Brain microvascular endothelial cell (primary cell): ENCODE measurements at regions not wholly inside any gene's neighbourhood (a gene's known extent, or its start where the extent isn't known, plus 50 kb on each side); places are given as distances from the start of the nearest gene placed in this dataset.

Experiments
- DNase-seq: peaks from one replicate; pipeline ENCODE4 v3.0.0-alpha.2; 2020
- H3K27ac ChIP-seq: fragments of 250-450 bp; sonication (Bioruptor Pico); 2 replicates; pipeline ENCODE4 v1.5.1; 2020; ENCODE audit warnings: mild to moderate bottlenecking, moderate library complexity
- H3K27me3 ChIP-seq: fragments of 250-450 bp; sonication (Bioruptor Pico); replicated peaks from 2 replicates; pipeline ENCODE4 v1.5.1; 2020; ENCODE audit warnings: mild to moderate bottlenecking
- H3K36me3 ChIP-seq: fragments of 250-450 bp; sonication (Bioruptor Pico); replicated peaks from 2 replicates; pipeline ENCODE4 v1.5.1; 2020; ENCODE audit warnings: mild to moderate bottlenecking
- H3K4me3 ChIP-seq: 2 replicates; pipeline ENCODE4 v1.5.1; 2011; ENCODE audit warnings: low read depth, mild to moderate bottlenecking, control low read depth, low read length, moderate library complexity
- in situ Hi-C: cut with HindIII; loops from 2 replicates; pipeline ENCODE4 v1.10.0; 2017; ENCODE audit warnings: low sequenced_read_pairs, low pct_ligation_motif_present
- TF ChIP-seq, protein P1 (sequence below): IDR thresholded peaks from 2 replicates; pipeline ENCODE4 v1.5.1; 2011; ENCODE audit warnings: low read depth, mild to moderate bottlenecking, moderate library complexity, low read length, control low read depth, inconsistent platforms; ENCODE audit errors: missing control alignments

DNA sequence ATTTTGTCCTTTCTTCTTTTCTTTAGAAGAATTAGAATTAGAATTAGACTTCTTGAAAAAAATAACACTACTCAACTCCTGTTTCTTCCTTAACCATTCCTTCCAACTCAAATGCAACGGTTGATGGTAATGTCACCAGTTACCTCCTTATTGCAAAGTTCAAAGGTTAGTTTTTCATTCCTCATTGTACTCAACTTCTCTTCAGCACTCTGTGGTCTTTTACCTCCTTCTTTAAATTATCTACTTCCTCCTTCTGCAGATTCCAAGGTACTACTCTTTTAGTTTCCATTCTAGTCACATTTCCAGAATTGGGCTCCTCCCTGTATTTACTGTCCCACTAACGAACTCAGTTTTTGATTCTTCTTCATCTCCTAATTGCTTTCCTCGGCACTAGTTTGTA lies 700.7 kb downstream of the SATB2 start:
- in situ Hi-C loops: no loop called here
- Histone ChIP-seq H3K27me3 (no peaks in the 10 kb centered on the region), H3K36me3 (no peaks in the 10 kb centered on the region), H3K4me3 (no peak overlapping the region), H3K27ac (no peak overlapping the region)
- DNase-seq: no peak
- TF ChIP-seq, protein P1, sequence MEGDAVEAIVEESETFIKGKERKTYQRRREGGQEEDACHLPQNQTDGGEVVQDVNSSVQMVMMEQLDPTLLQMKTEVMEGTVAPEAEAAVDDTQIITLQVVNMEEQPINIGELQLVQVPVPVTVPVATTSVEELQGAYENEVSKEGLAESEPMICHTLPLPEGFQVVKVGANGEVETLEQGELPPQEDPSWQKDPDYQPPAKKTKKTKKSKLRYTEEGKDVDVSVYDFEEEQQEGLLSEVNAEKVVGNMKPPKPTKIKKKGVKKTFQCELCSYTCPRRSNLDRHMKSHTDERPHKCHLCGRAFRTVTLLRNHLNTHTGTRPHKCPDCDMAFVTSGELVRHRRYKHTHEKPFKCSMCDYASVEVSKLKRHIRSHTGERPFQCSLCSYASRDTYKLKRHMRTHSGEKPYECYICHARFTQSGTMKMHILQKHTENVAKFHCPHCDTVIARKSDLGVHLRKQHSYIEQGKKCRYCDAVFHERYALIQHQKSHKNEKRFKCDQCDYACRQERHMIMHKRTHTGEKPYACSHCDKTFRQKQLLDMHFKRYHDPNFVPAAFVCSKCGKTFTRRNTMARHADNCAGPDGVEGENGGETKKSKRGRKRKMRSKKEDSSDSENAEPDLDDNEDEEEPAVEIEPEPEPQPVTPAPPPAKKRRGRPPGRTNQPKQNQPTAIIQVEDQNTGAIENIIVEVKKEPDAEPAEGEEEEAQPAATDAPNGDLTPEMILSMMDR: no peak

DNA sequence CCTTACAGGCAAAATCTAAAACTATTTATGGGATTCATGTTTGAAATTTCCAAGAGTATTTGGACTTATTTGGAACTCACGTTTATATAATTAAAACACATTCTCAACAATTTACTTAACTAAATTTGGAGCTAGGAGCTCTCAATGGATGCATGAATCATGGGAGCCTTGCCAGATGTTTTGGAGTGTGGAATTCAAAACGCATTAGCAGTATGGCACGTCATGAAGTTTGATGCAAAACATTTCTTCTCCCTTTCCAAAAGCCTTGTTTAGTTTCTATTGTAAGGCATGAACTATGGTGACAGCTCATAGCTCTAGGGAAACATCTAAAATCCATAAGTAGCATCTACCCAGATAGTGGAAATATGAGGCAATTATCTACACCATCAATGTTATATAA lies 701.6 kb downstream of the SATB2 start:
- H3K4me3 ChIP-seq: no peak overlapping the region
- no peak for DNase-seq
- TF ChIP-seq, protein P1: no peak
- H3K27ac ChIP-seq: no peak overlapping the region
- H3K27me3 ChIP-seq: no peaks in the 10 kb centered on the region
- in situ Hi-C loops: no loop called here
- no peaks in the 10 kb centered on the region for H3K36me3 ChIP-seq

GRCh38 chr2:198753101-198753500 lies 704.6 kb downstream of the SATB2 start:
- in situ Hi-C loops: no loop called here
- H3K27ac ChIP-seq: no peak overlapping the region
- H3K27me3 ChIP-seq: no peaks in the 10 kb centered on the region
- H3K36me3 ChIP-seq: no peaks in the 10 kb centered on the region
- TF ChIP-seq, protein P1: no peak
- no peak overlapping the region for H3K4me3 ChIP-seq
- no peak for DNase-seq

DNA sequence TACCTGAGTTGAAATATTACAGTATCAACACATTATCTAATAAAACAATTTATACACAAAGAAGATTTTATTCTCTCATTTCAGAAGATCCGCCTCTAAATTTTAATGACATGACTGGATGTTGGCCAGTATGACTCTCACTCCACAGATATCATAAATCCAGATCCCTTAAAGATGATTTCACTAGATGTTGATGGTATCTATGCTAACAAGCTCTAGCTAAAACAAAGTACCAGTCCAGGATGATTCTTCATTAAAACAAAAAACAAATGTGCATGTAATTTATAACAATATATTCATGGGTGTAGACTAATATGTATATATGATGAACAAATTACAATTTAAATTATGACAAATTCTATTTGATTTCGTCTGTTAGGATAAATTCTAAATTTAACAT lies 708.4 kb downstream of the SATB2 start:
- in situ Hi-C loops: no loop called here
- no peak overlapping the region for H3K4me3 ChIP-seq
- TF ChIP-seq, protein P1: no peak

GRCh38 chr2:198731842-198732399 lies 725.8 kb downstream of the SATB2 start:
- in situ Hi-C loops: no loop called here
- Histone ChIP-seq H3K36me3 (no peaks in the 10 kb centered on the region), H3K4me3 (no peak overlapping the region), H3K27me3 (no peaks in the 10 kb centered on the region), H3K27ac (no peak overlapping the region)
- DNase-seq: no peak
- TF ChIP-seq, protein P1: no peak

More for the DNA sequence above, 708.4 kb downstream of the SATB2 start:
- Histone ChIP-seq H3K27ac (no peak overlapping the region), H3K36me3 (no peaks in the 10 kb centered on the region), H3K27me3 (no peaks in the 10 kb centered on the region)
- DNase-seq: no peak

DNA sequence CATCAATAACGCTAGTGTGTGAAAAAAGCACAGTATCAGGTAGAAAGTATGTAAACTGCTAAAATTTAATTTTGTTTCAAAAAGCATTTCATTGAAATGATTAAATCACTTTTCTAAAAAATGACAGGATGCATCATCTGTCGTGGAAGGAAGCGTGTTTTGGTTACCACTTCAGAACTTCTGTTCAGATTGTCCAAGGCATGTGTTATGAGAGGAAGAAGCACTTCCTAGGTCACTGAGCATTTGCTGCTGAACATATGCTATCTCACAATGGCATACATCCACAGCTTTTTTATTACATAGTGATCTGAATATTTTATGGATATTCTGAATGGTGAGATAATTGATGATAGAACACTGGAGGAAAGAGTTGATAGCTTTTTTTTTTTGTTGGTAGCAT lies 737.5 kb downstream of the SATB2 start:
- DNase-seq: no peak
- Histone ChIP-seq H3K27ac (no peak overlapping the region), H3K36me3 (no peaks in the 10 kb centered on the region), H3K4me3 (no peak overlapping the region), H3K27me3 (no peaks in the 10 kb centered on the region)
- TF ChIP-seq, protein P1: no peak
- in situ Hi-C loops: no loop called here
